CD4-positive, alpha-beta T cell treated with Interleukin-4 for 4 hours (primary cell): ENCODE measurements at regions not wholly inside any gene's neighbourhood (a gene's known extent, or its start where the extent isn't known, plus 50 kb on each side); places are given as distances from the start of the nearest gene placed in this dataset.
A peak's percentile ranks its signal among the peaks of the same experiment; 100 is the strongest.
"Not testable (repeated sequence)": the region's sequence is repeated elsewhere in the genome, so short reads cannot be mapped to it uniquely, and the experiment has no call there.

Source experiments
- DNase-seq: peaks from one replicate; pipeline ENCODE4 v3.0.0-alpha.2; 2020

- peak; percentile 4 for DNase-seq
These were observed 169.2 kb upstream of the FHL2 start for GRCh38 chr2:105567996-105568494.

- no peak for DNase-seq
These were observed 164.3 kb upstream of the FHL2 start for GRCh38 chr2:105563000-105563719.

GRCh38 chr2:105561401-105561800 is 162.6 kb upstream of the FHL2 start:
- no peak for DNase-seq

GRCh38 chr2:105560157-105560556 is 161.3 kb upstream of the FHL2 start:
- DNase-seq: no peak

GRCh38 chr2:105557021-105557920 is 158.4 kb upstream of the FHL2 start:
- DNase-seq: no peak

- no peak for DNase-seq
These were observed 157.5 kb upstream of the FHL2 start for GRCh38 chr2:105556366-105556765.

- no peak for DNase-seq
These were observed 155.4 kb upstream of the FHL2 start for GRCh38 chr2:105554235-105554634.

GRCh38 chr2:105553538-105554196 is 154.8 kb upstream of the FHL2 start:
- no peak for DNase-seq

- peak; percentile 16 for DNase-seq
These were observed 147.8 kb upstream of the FHL2 start for GRCh38 chr2:105546628-105546974.

GRCh38 chr2:105545730-105546627 is 147.1 kb upstream of the FHL2 start:
- peak; percentile 65 for DNase-seq

GRCh38 chr2:105544591-105545377 is 145.9 kb upstream of the FHL2 start:
- DNase-seq: no peak

GRCh38 chr2:105541189-105542050 is 142.6 kb upstream of the FHL2 start:
- no peak for DNase-seq

- DNase-seq: no peak
These were observed 141.8 kb upstream of the FHL2 start for GRCh38 chr2:105540642-105541041.

GRCh38 chr2:105539331-105539730 is 140.5 kb upstream of the FHL2 start:
- no peak for DNase-seq

- no peak for DNase-seq
These were observed 140.0 kb upstream of the FHL2 start for GRCh38 chr2:105538840-105539239.

- no peak for DNase-seq
These were observed 139.1 kb upstream of the FHL2 start for GRCh38 chr2:105537920-105538319.

- DNase-seq: no peak
These were observed 138.6 kb upstream of the FHL2 start for GRCh38 chr2:105537466-105537865.

GRCh38 chr2:105536175-105536574 is 137.3 kb upstream of the FHL2 start:
- DNase-seq: no peak

- not testable (repeated sequence) for DNase-seq
These were observed 130.4 kb upstream of the FHL2 start for GRCh38 chr2:105529258-105529657.
